ENCODE measurements at regions not wholly inside any gene's neighbourhood (a gene's known extent, or its start where the extent isn't known, plus 50 kb on each side); places are given as distances from the start of the nearest gene placed in this dataset.

- H3K27ac ChIP-seq = no peak overlapping the region
- H3K4me3 ChIP-seq = no peak overlapping the region
- H3K27me3 ChIP-seq = no peaks in the 10 kb centered on the region
- WGBS, 4 donors = 49 to 58% (median 50%) methylated on average over 4 of the region's 4 CpGs
- no peaks in the 10 kb centered on the region for H3K9me3 ChIP-seq (replicated peaks in 1 of 3)
- TF ChIP-seq CTCF (IDR thresholded peaks at IDR 0.05) = no peak
- TF ChIP-seq POLR2A (IDR thresholded peaks at IDR 0.05) = no peak
- intact Hi-C loops (cut with DNase I) = no loop called here
- H3K4me1 ChIP-seq (replicated peaks in 1 of 2) = peaks cover 0 to 9% of the 10 kb centered on the region in 2 donors
- no peak for DNase-seq
- no peaks in the 10 kb centered on the region for H3K36me3 ChIP-seq (replicated peaks in 1 of 2)
Observed at GRCh38 chr5:110104726-110105669, 415.3 kb downstream of the MAN2A1 start.

GRCh38 chr5:110105692-110106091, 416.0 kb downstream of the MAN2A1 start:
- H3K4me3 ChIP-seq = no peak overlapping the region
- H3K36me3 ChIP-seq (replicated peaks in 1 of 2) = no peaks in the 10 kb centered on the region
- DNase-seq = peak; percentile 34 to 81 (median 63)
- TF ChIP-seq POLR2A (IDR thresholded peaks at IDR 0.05) = no peak
- no peak for TF ChIP-seq CTCF (IDR thresholded peaks at IDR 0.05)
- no peaks in the 10 kb centered on the region for H3K9me3 ChIP-seq (replicated peaks in 1 of 3)
- intact Hi-C loops (cut with DNase I) = no loop called here
- peaks cover 0 to 9% of the 10 kb centered on the region in 2 donors for H3K4me1 ChIP-seq (replicated peaks in 1 of 2)
- H3K27ac ChIP-seq = no peak overlapping the region
- 35 to 47% (median 38%) methylated on average over 2 of the region's 2 CpGs for WGBS, 4 donors
- H3K27me3 ChIP-seq = no peaks in the 10 kb centered on the region

- H3K4me1 ChIP-seq (replicated peaks in 1 of 2) = peaks cover 0 to 9% of the 10 kb centered on the region in 2 donors
- no peaks in the 10 kb centered on the region for H3K9me3 ChIP-seq (replicated peaks in 1 of 3)
- WGBS, 4 donors = 76 to 97% (median 90%) methylated on average over 1 of the region's 1 CpG
- no peak for DNase-seq
- H3K36me3 ChIP-seq (replicated peaks in 1 of 2) = no peaks in the 10 kb centered on the region
- no peak for TF ChIP-seq POLR2A (IDR thresholded peaks at IDR 0.05)
- no peak for TF ChIP-seq CTCF (IDR thresholded peaks at IDR 0.05)
- no peak overlapping the region for H3K27ac ChIP-seq
- intact Hi-C loops (cut with DNase I) = no loop called here
- no peaks in the 10 kb centered on the region for H3K27me3 ChIP-seq
- no peak overlapping the region for H3K4me3 ChIP-seq
Observed at GRCh38 chr5:110106750-110107149, 417.0 kb downstream of the MAN2A1 start.

- Histone ChIP-seq H3K27ac (no peak overlapping the region), H3K9me3 (replicated peaks in 1 of 3) (no peaks in the 10 kb centered on the region), H3K27me3 (no peaks in the 10 kb centered on the region), H3K4me1 (replicated peaks in 1 of 2) (peaks cover 0 to 9% of the 10 kb centered on the region in 2 donors), H3K4me3 (no peak overlapping the region), H3K36me3 (replicated peaks in 1 of 2) (no peaks in the 10 kb centered on the region)
- 69 to 86% (median 77%) methylated on average over 3 to 4 of the region's 4 CpGs for WGBS, 4 donors
- no peak for DNase-seq
- intact Hi-C loops (cut with DNase I) = no loop called here
- TF ChIP-seq POLR2A (IDR thresholded peaks at IDR 0.05) (no peak), CTCF (IDR thresholded peaks at IDR 0.05) (no peak)
Observed at GRCh38 chr5:110108520-110108919, 418.8 kb downstream of the MAN2A1 start.

Measured in adrenal gland (tissue), 9 donors.